HCT116 (cell line): ENCODE measurements at regions not wholly inside any gene's neighbourhood (a gene's known extent, or its start where the extent isn't known, plus 50 kb on each side); places are given as distances from the start of the nearest gene placed in this dataset.

Experiments used
- ATAC-seq: fragments of 200-7000 bp; cut with Tn5 transposase; 2 replicates; pipeline ENCODE4 v1.9.1; 2020; ENCODE audit warnings: mild to moderate bottlenecking, moderate library complexity
- BruUV-seq: library from RNA; stranded (reverse); fragments of 400-500 nt; replicated peaks from 2 replicates; lab custom pipeline; 2021; lab: Mats Ljungman, UMichigan
- CTCF ChIA-PET: fragments of 300-600 bp; sonication (Branson Sonifier 250); formaldehyde crosslinking; loops from one replicate; lab custom pipeline; 2021; ENCODE audit warnings: antibody characterized with exemption; lab: Charles Lee
- POLR2A ChIA-PET: fragments of 300-600, 350-600 bp; sonication (Branson Sonifier 250); formaldehyde crosslinking; loops from one replicate; lab custom pipeline; 2021; ENCODE audit warnings: antibody characterized with exemption; lab: Charles Lee
- RAD21 ChIA-PET, 2 experiments: fragments of 300-600 bp; sonication (Branson Sonifier 250); formaldehyde crosslinking; loops; one replicate each; lab custom pipeline; 2023; ENCODE audit warnings: low total read pairs in 2 of 2; ENCODE audit not compliant: uncharacterized antibody in 2 of 2, unreplicated experiment in 2 of 2, low non-redundant PET in 1 of 2; lab: Charles Lee
- DNase-seq: peaks from one replicate; pipeline ENCODE4 v3.0.0-alpha.2; 2010; ENCODE audit warnings: low read depth, low spot score
- H2AFZ ChIP-seq: fragments of 200-600 bp; shearing (Covaris generic), sonication (generic); 2 replicates; pipeline ENCODE4 v1.6.1; 2017; ENCODE audit warnings: low read depth, mixed run types, mixed read lengths, antibody characterized with exemption, low read length; ENCODE audit not compliant: poor library complexity, severe bottlenecking
- H3K27ac ChIP-seq: 2 replicates; pipeline ENCODE4 v1.5.1; 2012; ENCODE audit warnings: low read depth, low read length
- H3K27me3 ChIP-seq: fragments of 200-600 bp; sonication (generic); 2 replicates; pipeline ENCODE4 v1.6.1; 2016; ENCODE audit warnings: mixed run types, low read length, mixed read lengths; ENCODE audit not compliant: insufficient read depth
- H3K36me3 ChIP-seq, 2 experiments: fragments of 200-500 bp in 1 of 2; fragments of 200-600 bp in 1 of 2; sonication (Bioruptor generic) in 1 of 2; sonication (generic) in 1 of 2; 2 replicates each; pipeline versions ENCODE4 v1.5.1 to v1.6.1; 2014 to 2016; ENCODE audit warnings: low read length in 2 of 2, inconsistent platforms in 1 of 2, mixed read lengths in 1 of 2, mixed run types in 1 of 2; ENCODE audit not compliant: insufficient read depth in 2 of 2, control insufficient read depth in 1 of 2
- H3K4me1 ChIP-seq, 2 experiments: fragments of 200-600 bp in 1 of 2; sonication (generic) in 1 of 2; 2 replicates each; pipeline versions ENCODE4 v1.5.1 to v1.6.1; 2012 to 2017; ENCODE audit warnings: low read length in 2 of 2, inconsistent platforms in 1 of 2, mild to moderate bottlenecking in 1 of 2, mixed read lengths in 1 of 2, mixed run types in 1 of 2, moderate library complexity in 1 of 2; ENCODE audit not compliant: insufficient read depth in 2 of 2, control insufficient read depth in 1 of 2
- H3K4me2 ChIP-seq: fragments of 200-600 bp; sonication (generic); 2 replicates; pipeline ENCODE4 v1.6.1; 2017; ENCODE audit warnings: mixed run types, low read length, mixed read lengths
- H3K4me3 ChIP-seq, 2 experiments: fragments of 200-600 bp in 1 of 2; sonication (generic) in 1 of 2; replicated peaks in 1 of 2; 2 replicates each; pipeline ENCODE4 v1.5.1; 2011 to 2016; ENCODE audit warnings: low read length in 2 of 2, control low read depth in 1 of 2, low read depth in 1 of 2, mild to moderate bottlenecking in 1 of 2, mixed read lengths in 1 of 2, mixed run types in 1 of 2
- H3K79me2 ChIP-seq: fragments of 200-600 bp; sonication (generic); 2 replicates; pipeline ENCODE4 v1.6.1; 2017; ENCODE audit warnings: mild to moderate bottlenecking, mixed run types, low read length, moderate library complexity, mixed read lengths; ENCODE audit not compliant: insufficient read depth
- H3K9ac ChIP-seq: fragments of 200-600 bp; sonication (generic); 2 replicates; pipeline ENCODE4 v1.6.1; 2016; ENCODE audit warnings: low read length, mixed read lengths
- H3K9me2 ChIP-seq: fragments of 200-600 bp; sonication (generic), shearing (Covaris generic); 2 replicates; pipeline ENCODE4 v1.6.1; 2017; ENCODE audit warnings: mixed run types, mild to moderate bottlenecking, moderate library complexity; ENCODE audit not compliant: insufficient read depth
- H3K9me3 ChIP-seq, 2 experiments: fragments of 200-500 bp in 1 of 2; fragments of 200-600 bp in 1 of 2; sonication (Bioruptor generic) in 1 of 2; sonication (generic) in 1 of 2; 2 replicates each; pipeline ENCODE4 v1.6.1; 2014 to 2017; ENCODE audit warnings: low read length in 2 of 2, mixed read lengths in 2 of 2, inconsistent platforms in 1 of 2, low read depth in 1 of 2, mild to moderate bottlenecking in 1 of 2, mixed run types in 1 of 2, moderate library complexity in 1 of 2; ENCODE audit not compliant: control insufficient read depth in 1 of 2, insufficient read depth in 1 of 2
- H4K20me1 ChIP-seq: fragments of 200-600 bp; sonication (generic), shearing (Covaris generic); 2 replicates; pipeline ENCODE4 v1.6.1; 2017; ENCODE audit warnings: mixed run types, mild to moderate bottlenecking, moderate library complexity; ENCODE audit not compliant: insufficient read depth
- CBX3 ChIP-seq: IDR thresholded peaks from 2 replicates; pipeline ENCODE4 v1.6.1; 2012; ENCODE audit warnings: low read depth
- CEBPB ChIP-seq: IDR thresholded peaks from 2 replicates; pipeline ENCODE4 v1.6.1; 2012; ENCODE audit warnings: low read depth
- ELF1 ChIP-seq: IDR thresholded peaks from 2 replicates; pipeline ENCODE4 v1.6.1; 2012; ENCODE audit warnings: low read depth, borderline replicate concordance
- EZH2 ChIP-seq: fragments of 200-600 bp; sonication (generic); IDR thresholded peaks from 2 replicates; pipeline ENCODE4 v1.6.1; 2017; ENCODE audit warnings: antibody characterized with exemption, mixed run types
- FOSL1 ChIP-seq: IDR thresholded peaks from 2 replicates; pipeline ENCODE4 v1.6.1; 2012; ENCODE audit warnings: low read depth
- POLR2A ChIP-seq: IDR thresholded peaks from 2 replicates; pipeline ENCODE4 v1.7.0; 2011; ENCODE audit warnings: borderline replicate concordance; ENCODE audit not compliant: insufficient read depth, insufficient read length; ENCODE audit errors: extremely low read depth
- RAD21 ChIP-seq: IDR thresholded peaks from 2 replicates; pipeline ENCODE4 v1.6.1; 2012; ENCODE audit warnings: low read depth, mild to moderate bottlenecking
- SRF ChIP-seq: IDR thresholded peaks from 2 replicates; pipeline ENCODE4 v1.6.1; 2012; ENCODE audit warnings: low read depth
- TCF7L2 ChIP-seq: IDR thresholded peaks from 2 replicates; pipeline ENCODE4 v1.7.0; 2011; ENCODE audit warnings: borderline replicate concordance, inconsistent platforms; ENCODE audit not compliant: insufficient read depth, insufficient read length; ENCODE audit errors: extremely low read depth
- ZFX ChIP-seq: fragments of 450-650 bp; IDR thresholded peaks from 2 replicates; pipeline ENCODE4 v1.6.1; 2017
- ZNF274 ChIP-seq: fragments of 200-500 bp; sonication (Bioruptor generic); IDR thresholded peaks from 2 replicates; pipeline ENCODE4 v1.6.1; 2014; ENCODE audit warnings: mild to moderate bottlenecking, low read depth, low read length, inconsistent platforms
- intact Hi-C: fragments of 100-400 bp; cut with micrococcal nuclease; formaldehyde crosslinking; loops from 2 replicates; pipeline ENCODE4 v1.10.0; 2022
- TF ChIP-seq, protein P1 (sequence below): IDR thresholded peaks from 2 replicates; pipeline ENCODE4 v1.6.1; 2011; ENCODE audit warnings: mild to moderate bottlenecking, low read length, moderate library complexity; ENCODE audit not compliant: insufficient replicate concordance; ENCODE audit errors: extremely low read depth
- TF ChIP-seq, protein P2 (sequence below), 3 experiments: fragments of 200-600 bp in 1 of 3; sonication (generic) in 1 of 3; IDR thresholded peaks in 2 of 3; conservative IDR thresholded peaks in 1 of 3; 2 replicates each; pipeline ENCODE4 v1.5.1; 2012 to 2017; ENCODE audit warnings: low read depth in 2 of 3, low read length in 2 of 3, antibody characterized with exemption in 1 of 3, borderline replicate concordance in 1 of 3, control low read depth in 1 of 3, mild to moderate bottlenecking in 1 of 3, mixed read lengths in 1 of 3, mixed run types in 1 of 3, moderate library complexity in 1 of 3; ENCODE audit not compliant: insufficient read depth in 1 of 3
- TF ChIP-seq, protein P3 (sequence below): IDR thresholded peaks from 2 replicates; pipeline ENCODE4 v1.6.1; 2012
- TF ChIP-seq, protein P4 (sequence below): IDR thresholded peaks from 2 replicates; pipeline ENCODE4 v1.6.1; 2012; ENCODE audit warnings: low read depth

DNA sequence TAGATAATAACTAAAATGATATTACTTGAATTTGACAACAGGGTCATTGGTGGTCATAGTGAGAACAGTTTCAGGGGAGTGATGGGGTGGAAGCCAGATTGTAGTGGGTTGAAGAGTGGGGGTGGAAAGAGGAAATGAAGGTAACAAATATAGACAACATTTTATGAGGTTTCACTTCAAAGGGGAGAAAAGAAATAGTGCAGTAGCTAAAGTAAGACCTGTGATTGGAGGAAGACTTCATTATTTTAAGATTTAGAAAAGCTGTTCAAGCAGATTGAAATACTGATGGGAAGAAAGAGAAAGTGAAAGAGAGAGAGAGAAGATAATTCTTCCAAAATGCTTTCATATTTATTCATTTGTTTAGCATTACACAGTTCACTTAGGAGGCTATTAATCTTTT is 52.0 kb upstream of the KCNA3 start:
- H3K4me2 ChIP-seq, result no peak overlapping the region
- H3K9me3 ChIP-seq, result no peaks in the 10 kb centered on the region
- no peak overlapping the region for H2AFZ ChIP-seq
- no peaks in the 10 kb centered on the region for H3K9me2 ChIP-seq
- intact Hi-C loops, result no loop called here
- no peak overlapping the region for H3K4me3 ChIP-seq
- no peak overlapping the region for H3K27ac ChIP-seq
- ChIA-PET CTCF (no interaction called here), RAD21 (no interaction called here), POLR2A (no interaction called here)
- H3K9ac ChIP-seq, result no peak overlapping the region
- DNase-seq, result no peak
- no peak for ATAC-seq
- BruUV-seq, result no TSS peak
- no peaks in the 10 kb centered on the region for H3K36me3 ChIP-seq
- no peaks in the 10 kb centered on the region for H3K4me1 ChIP-seq
- H3K27me3 ChIP-seq, result peaks cover 74% of the 10 kb centered on the region
- TF ChIP-seq FOSL1 (no peak), SRF (no peak), RAD21 (no peak), TCF7L2 (no peak), CBX3 (no peak), EZH2 (no peak), ZNF274 (no peak), ZFX (no peak), CEBPB (no peak), ELF1 (no peak), POLR2A (no peak)
- TF ChIP-seq, protein P1, sequence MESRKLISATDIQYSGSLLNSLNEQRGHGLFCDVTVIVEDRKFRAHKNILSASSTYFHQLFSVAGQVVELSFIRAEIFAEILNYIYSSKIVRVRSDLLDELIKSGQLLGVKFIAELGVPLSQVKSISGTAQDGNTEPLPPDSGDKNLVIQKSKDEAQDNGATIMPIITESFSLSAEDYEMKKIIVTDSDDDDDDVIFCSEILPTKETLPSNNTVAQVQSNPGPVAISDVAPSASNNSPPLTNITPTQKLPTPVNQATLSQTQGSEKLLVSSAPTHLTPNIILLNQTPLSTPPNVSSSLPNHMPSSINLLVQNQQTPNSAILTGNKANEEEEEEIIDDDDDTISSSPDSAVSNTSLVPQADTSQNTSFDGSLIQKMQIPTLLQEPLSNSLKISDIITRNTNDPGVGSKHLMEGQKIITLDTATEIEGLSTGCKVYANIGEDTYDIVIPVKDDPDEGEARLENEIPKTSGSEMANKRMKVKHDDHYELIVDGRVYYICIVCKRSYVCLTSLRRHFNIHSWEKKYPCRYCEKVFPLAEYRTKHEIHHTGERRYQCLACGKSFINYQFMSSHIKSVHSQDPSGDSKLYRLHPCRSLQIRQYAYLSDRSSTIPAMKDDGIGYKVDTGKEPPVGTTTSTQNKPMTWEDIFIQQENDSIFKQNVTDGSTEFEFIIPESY, result no peak
- TF ChIP-seq, protein P2, sequence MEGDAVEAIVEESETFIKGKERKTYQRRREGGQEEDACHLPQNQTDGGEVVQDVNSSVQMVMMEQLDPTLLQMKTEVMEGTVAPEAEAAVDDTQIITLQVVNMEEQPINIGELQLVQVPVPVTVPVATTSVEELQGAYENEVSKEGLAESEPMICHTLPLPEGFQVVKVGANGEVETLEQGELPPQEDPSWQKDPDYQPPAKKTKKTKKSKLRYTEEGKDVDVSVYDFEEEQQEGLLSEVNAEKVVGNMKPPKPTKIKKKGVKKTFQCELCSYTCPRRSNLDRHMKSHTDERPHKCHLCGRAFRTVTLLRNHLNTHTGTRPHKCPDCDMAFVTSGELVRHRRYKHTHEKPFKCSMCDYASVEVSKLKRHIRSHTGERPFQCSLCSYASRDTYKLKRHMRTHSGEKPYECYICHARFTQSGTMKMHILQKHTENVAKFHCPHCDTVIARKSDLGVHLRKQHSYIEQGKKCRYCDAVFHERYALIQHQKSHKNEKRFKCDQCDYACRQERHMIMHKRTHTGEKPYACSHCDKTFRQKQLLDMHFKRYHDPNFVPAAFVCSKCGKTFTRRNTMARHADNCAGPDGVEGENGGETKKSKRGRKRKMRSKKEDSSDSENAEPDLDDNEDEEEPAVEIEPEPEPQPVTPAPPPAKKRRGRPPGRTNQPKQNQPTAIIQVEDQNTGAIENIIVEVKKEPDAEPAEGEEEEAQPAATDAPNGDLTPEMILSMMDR (IDR thresholded peaks at IDR 0.05 in 2 of 3, conservative IDR thresholded peaks at IDR 0.05 in 1 of 3; ENCODE audit: borderline replicate concordance in 1 of 3, insufficient read depth in 1 of 3, low read depth in 2 of 3, low read length in 2 of 3), result no peak
- TF ChIP-seq, protein P3, sequence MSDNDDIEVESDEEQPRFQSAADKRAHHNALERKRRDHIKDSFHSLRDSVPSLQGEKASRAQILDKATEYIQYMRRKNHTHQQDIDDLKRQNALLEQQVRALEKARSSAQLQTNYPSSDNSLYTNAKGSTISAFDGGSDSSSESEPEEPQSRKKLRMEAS, result no peak
- TF ChIP-seq, protein P4, sequence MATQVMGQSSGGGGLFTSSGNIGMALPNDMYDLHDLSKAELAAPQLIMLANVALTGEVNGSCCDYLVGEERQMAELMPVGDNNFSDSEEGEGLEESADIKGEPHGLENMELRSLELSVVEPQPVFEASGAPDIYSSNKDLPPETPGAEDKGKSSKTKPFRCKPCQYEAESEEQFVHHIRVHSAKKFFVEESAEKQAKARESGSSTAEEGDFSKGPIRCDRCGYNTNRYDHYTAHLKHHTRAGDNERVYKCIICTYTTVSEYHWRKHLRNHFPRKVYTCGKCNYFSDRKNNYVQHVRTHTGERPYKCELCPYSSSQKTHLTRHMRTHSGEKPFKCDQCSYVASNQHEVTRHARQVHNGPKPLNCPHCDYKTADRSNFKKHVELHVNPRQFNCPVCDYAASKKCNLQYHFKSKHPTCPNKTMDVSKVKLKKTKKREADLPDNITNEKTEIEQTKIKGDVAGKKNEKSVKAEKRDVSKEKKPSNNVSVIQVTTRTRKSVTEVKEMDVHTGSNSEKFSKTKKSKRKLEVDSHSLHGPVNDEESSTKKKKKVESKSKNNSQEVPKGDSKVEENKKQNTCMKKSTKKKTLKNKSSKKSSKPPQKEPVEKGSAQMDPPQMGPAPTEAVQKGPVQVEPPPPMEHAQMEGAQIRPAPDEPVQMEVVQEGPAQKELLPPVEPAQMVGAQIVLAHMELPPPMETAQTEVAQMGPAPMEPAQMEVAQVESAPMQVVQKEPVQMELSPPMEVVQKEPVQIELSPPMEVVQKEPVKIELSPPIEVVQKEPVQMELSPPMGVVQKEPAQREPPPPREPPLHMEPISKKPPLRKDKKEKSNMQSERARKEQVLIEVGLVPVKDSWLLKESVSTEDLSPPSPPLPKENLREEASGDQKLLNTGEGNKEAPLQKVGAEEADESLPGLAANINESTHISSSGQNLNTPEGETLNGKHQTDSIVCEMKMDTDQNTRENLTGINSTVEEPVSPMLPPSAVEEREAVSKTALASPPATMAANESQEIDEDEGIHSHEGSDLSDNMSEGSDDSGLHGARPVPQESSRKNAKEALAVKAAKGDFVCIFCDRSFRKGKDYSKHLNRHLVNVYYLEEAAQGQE, result no peak
- H3K79me2 ChIP-seq, result no peaks in the 10 kb centered on the region
- no peaks in the 10 kb centered on the region for H4K20me1 ChIP-seq
